ENCODE measurements at regions not wholly inside any gene's neighbourhood (a gene's known extent, or its start where the extent isn't known, plus 50 kb on each side); places are given as distances from the start of the nearest gene placed in this dataset.
"Not testable (repeated sequence)": the region's sequence is repeated elsewhere in the genome, so short reads cannot be mapped to it uniquely, and the experiment has no call there.

GRCh38 chr15:96484830-96485229, 154.3 kb downstream of the NR2F2 start:
- Histone ChIP-seq H3K9ac (no peak overlapping the region), H3K4me2 (ENCODE audit: unreplicated experiment) (no peak overlapping the region), H3K9me3 (ENCODE audit: low read depth) (no peaks in the 10 kb centered on the region), H3K27me3 (replicated peaks; ENCODE audit: insufficient read depth) (peaks cover 16% of the 10 kb centered on the region), H3K27ac (no peak overlapping the region), H2AFZ (no peak overlapping the region), H4K20me1 (ENCODE audit: insufficient read depth) (no peaks in the 10 kb centered on the region), H3K36me3 (ENCODE audit: low read depth) (no peaks in the 10 kb centered on the region), H3K4me3 (no peak overlapping the region), H3K4me1 (ENCODE audit: insufficient read depth) (no peaks in the 10 kb centered on the region), H3F3A (ENCODE audit: insufficient read depth) (no peaks in the 10 kb centered on the region), H3K79me2 (ENCODE audit: insufficient read depth) (no peaks in the 10 kb centered on the region), H3K9me2 (ENCODE audit: insufficient read depth) (no peaks in the 10 kb centered on the region)
- DNase-seq, result no peak
- TF ChIP-seq EZH2phosphoT487 (IDR thresholded peaks at IDR 0.05; ENCODE audit: insufficient read depth, low read depth) (no peak), EZH2 (IDR thresholded peaks at IDR 0.05; ENCODE audit: insufficient read depth, poor library complexity, severe bottlenecking) (no peak)
- in situ Hi-C loops (cut with MboI), result no loop called here

- Histone ChIP-seq H3K4me3 (no peak overlapping the region), H2AFZ (no peak overlapping the region), H3F3A (ENCODE audit: insufficient read depth) (no peaks in the 10 kb centered on the region), H4K20me1 (ENCODE audit: insufficient read depth) (no peaks in the 10 kb centered on the region), H3K9me2 (ENCODE audit: insufficient read depth) (no peaks in the 10 kb centered on the region), H3K4me1 (ENCODE audit: insufficient read depth) (no peaks in the 10 kb centered on the region), H3K4me2 (ENCODE audit: unreplicated experiment) (no peak overlapping the region), H3K9me3 (ENCODE audit: low read depth) (no peaks in the 10 kb centered on the region), H3K27me3 (replicated peaks; ENCODE audit: insufficient read depth) (peaks cover 24% of the 10 kb centered on the region), H3K36me3 (ENCODE audit: low read depth) (no peaks in the 10 kb centered on the region), H3K27ac (no peak overlapping the region), H3K79me2 (ENCODE audit: insufficient read depth) (no peaks in the 10 kb centered on the region), H3K9ac (no peak overlapping the region)
- no peak for DNase-seq
- 43 to 50% methylated on average over 3 of the region's 3 CpGs for WGBS, 2 experiments (ENCODE audit: low coverage in 1 of 2, low lambda C conversion rate in 2 of 2, missing lambda C conversion rate in 2 of 2)
- in situ Hi-C loops (cut with MboI), result no loop called here
- TF ChIP-seq EZH2phosphoT487 (IDR thresholded peaks at IDR 0.05; ENCODE audit: insufficient read depth, low read depth) (no peak), EZH2 (IDR thresholded peaks at IDR 0.05; ENCODE audit: insufficient read depth, poor library complexity, severe bottlenecking) (no peak)
Measured at GRCh38 chr15:96487245-96487644, 156.7 kb downstream of the NR2F2 start.

- DNase-seq; H2AFZ ChIP-seq; H3F3A ChIP-seq (ENCODE audit: insufficient read depth); H3K4me3 ChIP-seq; H4K20me1 ChIP-seq (ENCODE audit: insufficient read depth); H3K9me3 ChIP-seq (ENCODE audit: low read depth); H3K4me1 ChIP-seq (ENCODE audit: insufficient read depth); H3K36me3 ChIP-seq (ENCODE audit: low read depth); H3K79me2 ChIP-seq (ENCODE audit: insufficient read depth); H3K9ac ChIP-seq; H3K9me2 ChIP-seq (ENCODE audit: insufficient read depth); in situ Hi-C loops (cut with MboI); H3K27ac ChIP-seq; H3K4me2 ChIP-seq (ENCODE audit: unreplicated experiment): not testable (repeated sequence)
- WGBS, 2 experiments (ENCODE audit: low coverage in 1 of 2, low lambda C conversion rate in 2 of 2, missing lambda C conversion rate in 2 of 2), result 48 to 49% methylated on average over 15 of the region's 15 CpGs
- peaks cover 23% of the 10 kb centered on the region; the same call in 1 of the 2 replicates for H3K27me3 ChIP-seq (replicated peaks; ENCODE audit: insufficient read depth)
Measured at GRCh38 chr15:96491066-96491699, 160.7 kb downstream of the NR2F2 start.

GRCh38 chr15:96491700-96492644, 161.5 kb downstream of the NR2F2 start:
- H3K4me2 ChIP-seq (ENCODE audit: unreplicated experiment), result not testable (repeated sequence)

More at GRCh38 chr15:96491700-96492644, 161.5 kb downstream of the NR2F2 start:
- H3K4me3 ChIP-seq; H3K9me2 ChIP-seq (ENCODE audit: insufficient read depth); H3K79me2 ChIP-seq (ENCODE audit: insufficient read depth); H3K36me3 ChIP-seq (ENCODE audit: low read depth); DNase-seq; in situ Hi-C loops (cut with MboI); H3K27ac ChIP-seq; H2AFZ ChIP-seq; H3K9ac ChIP-seq; H3K9me3 ChIP-seq (ENCODE audit: low read depth); H3K4me1 ChIP-seq (ENCODE audit: insufficient read depth); H3F3A ChIP-seq (ENCODE audit: insufficient read depth); H4K20me1 ChIP-seq (ENCODE audit: insufficient read depth): not testable (repeated sequence)
- WGBS, 2 experiments (ENCODE audit: low coverage in 1 of 2, low lambda C conversion rate in 2 of 2, missing lambda C conversion rate in 2 of 2), result 61 to 82% methylated on average over 17 to 51 of the region's 58 CpGs
- peaks cover 23% of the 10 kb centered on the region; the same call in 1 of the 2 replicates for H3K27me3 ChIP-seq (replicated peaks; ENCODE audit: insufficient read depth)

Measured in GM23248 (cell line).